DOHH2 (cell line): ENCODE measurements at regions not wholly inside any gene's neighbourhood (a gene's known extent, or its start where the extent isn't known, plus 50 kb on each side); places are given as distances from the start of the nearest gene placed in this dataset.

ENCODE experiments used
- EZH2phosphoT487 ChIP-seq: fragments of 200-600 bp; sonication (generic); IDR thresholded peaks from 2 replicates; pipeline ENCODE4 v1.6.1; 2017; ENCODE audit warnings: borderline replicate concordance, mild to moderate bottlenecking, antibody characterized with exemption, low read length, moderate library complexity, mixed read lengths
- TF ChIP-seq, protein P1 (sequence below): fragments of 200-600 bp; sonication (generic); IDR thresholded peaks from one replicate; pipeline ENCODE4 v1.5.1; 2014; ENCODE audit warnings: antibody characterized with exemption, mild to moderate bottlenecking, low read depth, low read length; ENCODE audit not compliant: poor library complexity, severe bottlenecking

- TF ChIP-seq, protein P1, sequence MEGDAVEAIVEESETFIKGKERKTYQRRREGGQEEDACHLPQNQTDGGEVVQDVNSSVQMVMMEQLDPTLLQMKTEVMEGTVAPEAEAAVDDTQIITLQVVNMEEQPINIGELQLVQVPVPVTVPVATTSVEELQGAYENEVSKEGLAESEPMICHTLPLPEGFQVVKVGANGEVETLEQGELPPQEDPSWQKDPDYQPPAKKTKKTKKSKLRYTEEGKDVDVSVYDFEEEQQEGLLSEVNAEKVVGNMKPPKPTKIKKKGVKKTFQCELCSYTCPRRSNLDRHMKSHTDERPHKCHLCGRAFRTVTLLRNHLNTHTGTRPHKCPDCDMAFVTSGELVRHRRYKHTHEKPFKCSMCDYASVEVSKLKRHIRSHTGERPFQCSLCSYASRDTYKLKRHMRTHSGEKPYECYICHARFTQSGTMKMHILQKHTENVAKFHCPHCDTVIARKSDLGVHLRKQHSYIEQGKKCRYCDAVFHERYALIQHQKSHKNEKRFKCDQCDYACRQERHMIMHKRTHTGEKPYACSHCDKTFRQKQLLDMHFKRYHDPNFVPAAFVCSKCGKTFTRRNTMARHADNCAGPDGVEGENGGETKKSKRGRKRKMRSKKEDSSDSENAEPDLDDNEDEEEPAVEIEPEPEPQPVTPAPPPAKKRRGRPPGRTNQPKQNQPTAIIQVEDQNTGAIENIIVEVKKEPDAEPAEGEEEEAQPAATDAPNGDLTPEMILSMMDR: no peak
- TF ChIP-seq EZH2phosphoT487: no peak
Observed at GRCh38 chr2:6358985-6359384, 506.7 kb downstream of the CMPK2 start.
